ENCODE measurements at regions not wholly inside any gene's neighbourhood (a gene's known extent, or its start where the extent isn't known, plus 50 kb on each side); places are given as distances from the start of the nearest gene placed in this dataset.

DNA sequence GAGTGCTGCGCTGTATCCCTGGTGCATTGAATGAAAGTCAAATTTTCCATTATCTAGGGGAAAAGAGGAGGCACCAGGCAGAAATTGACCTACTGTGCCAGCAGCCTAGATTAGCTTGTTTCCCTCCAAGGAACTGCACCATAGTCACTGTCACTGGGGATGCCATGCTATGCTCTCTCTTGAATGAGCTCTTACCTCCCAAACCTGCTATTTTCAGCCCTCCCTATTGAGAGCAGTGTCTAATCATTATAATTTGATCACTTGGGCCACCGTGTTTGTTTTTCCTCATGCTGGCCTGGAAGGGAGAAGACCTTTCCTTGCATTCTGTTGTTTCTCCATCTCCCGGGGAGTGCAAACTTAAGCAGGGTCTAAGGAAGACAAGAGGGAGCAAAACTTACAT lies 492.9 kb downstream of the SIPA1L2 start:
- WGBS (ENCODE audit: insufficient coverage, low coverage, missing lambda C conversion rate) = 0% methylated on average over 3 of the region's 3 CpGs

DNA sequence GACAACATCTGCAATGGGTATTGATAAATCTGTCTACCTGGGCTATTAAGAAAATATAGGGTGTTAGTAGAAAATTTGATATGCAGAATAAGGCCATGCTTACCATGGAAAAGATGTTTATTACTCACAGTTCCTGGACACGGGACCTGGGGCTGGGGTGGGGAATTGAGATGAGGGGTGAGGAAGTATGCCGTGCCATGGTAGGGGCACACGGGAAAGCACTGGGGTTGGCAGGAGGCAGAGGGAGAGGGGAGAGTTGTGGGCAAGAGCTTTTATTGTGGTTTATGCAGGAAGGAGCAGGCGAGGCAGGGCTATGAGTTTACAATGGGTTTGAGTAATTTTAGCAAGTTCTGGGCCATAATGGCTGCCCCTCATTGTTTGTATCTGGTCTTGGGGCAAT lies 493.8 kb downstream of the SIPA1L2 start:
- no TSS peak for BruUV-seq (replicated peaks)
- Histone ChIP-seq H3K79me2 (ENCODE audit: control insufficient read depth, insufficient read depth, low read length) (no peaks in the 10 kb centered on the region), H3K27me3 (ENCODE audit: control insufficient read depth in 2 of 2, insufficient read depth in 2 of 2, low read length in 2 of 2) (no peaks in the 10 kb centered on the region), H3K4me3 (no peak overlapping the region), H3K4me1 (replicated peaks in 1 of 2; ENCODE audit: control insufficient read depth in 2 of 2, insufficient read depth in 2 of 2, low read length in 2 of 2) (no peaks in the 10 kb centered on the region), H3K9me3 (replicated peaks; ENCODE audit: control insufficient read depth, insufficient read depth, low read depth, low read length) (no peaks in the 10 kb centered on the region; the same call in 1 of the 2 replicates), H4K20me1 (replicated peaks; ENCODE audit: control insufficient read depth, insufficient read depth, low read length) (no peaks in the 10 kb centered on the region), H3K4me2 (ENCODE audit: insufficient read depth, low read length) (no peak overlapping the region), H2AFZ (ENCODE audit: low read depth, low read length) (no peak overlapping the region), H3K9ac (ENCODE audit: insufficient read depth in 1 of 2, low read depth in 2 of 2, low read length in 2 of 2) (no peak overlapping the region), H3K36me3 (ENCODE audit: control insufficient read depth, insufficient read depth, low read length) (no peaks in the 10 kb centered on the region), H3K9me1 (ENCODE audit: control insufficient read depth, insufficient read depth, low read length) (no peaks in the 10 kb centered on the region), H3K27ac (ENCODE audit: extremely low read depth, low read depth, low read length) (no peak overlapping the region)
- in situ Hi-C loops (cut with MboI) = no loop called here
- 0% methylated on average over 4 of the region's 4 CpGs for WGBS (ENCODE audit: insufficient coverage, low coverage, missing lambda C conversion rate)
- FAIRE-seq = no peak
- intact Hi-C loops (cut with micrococcal nuclease) = no loop called here
- ChIA-PET CTCF (ENCODE audit: low intra/inter-chr PET ratio) (no interaction called here), POLR2A (interaction anchor here (0.6 kb wide), 1 partner anchor 413 kb away, joined by 3 read pairs; no protein-coding TSS in a partner anchor)
- TF ChIP-seq KLF6 (CRISPR knock-in tag; IDR thresholded peaks at IDR 0.05; ENCODE audit: borderline replicate concordance) (no peak), NONO (IDR thresholded peaks at IDR 0.05; ENCODE audit: low read depth in 2 of 2, low read length in 1 of 2) (no peak), HMG20A (CRISPR knock-in tag; conservative IDR thresholded peaks at IDR 0.05) (no peak), YBX1 (IDR thresholded peaks at IDR 0.05) (no peak), FUS (optimal IDR thresholded peaks at IDR 0.05; ENCODE audit: low read depth, low read length) (no peak), MCM3 (IDR thresholded peaks at IDR 0.05) (no peak), ZNF551 (CRISPR knock-in tag; IDR thresholded peaks at IDR 0.05) (no peak), PYGO2 (tag; IDR thresholded peaks at IDR 0.05) (no peak), HDAC3 (IDR thresholded peaks at IDR 0.05; ENCODE audit: borderline replicate concordance, partially characterized antibody) (no peak)
- TF ChIP-seq, protein P1, sequence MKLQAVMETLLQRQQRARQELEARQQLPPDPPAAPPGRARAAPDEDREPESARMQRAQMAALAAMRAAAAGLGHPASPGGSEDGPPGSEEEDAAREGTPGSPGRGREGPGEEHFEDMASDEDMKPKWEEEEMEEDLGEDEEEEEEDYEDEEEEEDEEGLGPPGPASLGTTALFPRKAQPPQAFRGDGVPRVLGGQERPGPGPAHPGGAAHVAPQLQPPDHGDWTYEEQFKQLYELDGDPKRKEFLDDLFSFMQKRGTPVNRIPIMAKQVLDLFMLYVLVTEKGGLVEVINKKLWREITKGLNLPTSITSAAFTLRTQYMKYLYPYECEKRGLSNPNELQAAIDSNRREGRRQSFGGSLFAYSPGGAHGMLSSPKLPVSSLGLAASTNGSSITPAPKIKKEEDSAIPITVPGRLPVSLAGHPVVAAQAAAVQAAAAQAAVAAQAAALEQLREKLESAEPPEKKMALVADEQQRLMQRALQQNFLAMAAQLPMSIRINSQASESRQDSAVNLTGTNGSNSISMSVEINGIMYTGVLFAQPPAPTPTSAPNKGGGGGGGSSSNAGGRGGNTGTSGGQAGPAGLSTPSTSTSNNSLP (IDR thresholded peaks at IDR 0.05; ENCODE audit: borderline replicate concordance, low read depth, low read length) = no peak
- ATAC-seq = no peak
- DNase-seq (ENCODE audit: extremely low read depth in 1 of 4, low spot score in 3 of 4) = no peak

More for the DNA sequence above, 492.9 kb downstream of the SIPA1L2 start:
- in situ Hi-C loops (cut with MboI) = no loop called here
- no peak overlapping the region for H2AFZ ChIP-seq (ENCODE audit: low read depth, low read length)
- intact Hi-C loops (cut with micrococcal nuclease) = no loop called here
- no peak overlapping the region for H3K9ac ChIP-seq (ENCODE audit: insufficient read depth in 1 of 2, low read depth in 2 of 2, low read length in 2 of 2)
- no peaks in the 10 kb centered on the region for H3K36me3 ChIP-seq (ENCODE audit: control insufficient read depth, insufficient read depth, low read length)
- ChIA-PET POLR2A (no interaction called here), CTCF (ENCODE audit: low intra/inter-chr PET ratio) (no interaction called here)
- DNase-seq (ENCODE audit: extremely low read depth in 1 of 4, low spot score in 3 of 4) = no peak
- no peak for TF ChIP-seq ZNF589 (CRISPR knock-in tag; IDR thresholded peaks at IDR 0.05; ENCODE audit: low read depth)
- TF ChIP-seq CBFA2T3 (IDR thresholded peaks at IDR 0.05) = no peak
- no peak for TF ChIP-seq NCOR1 (IDR thresholded peaks at IDR 0.05)
- TF ChIP-seq KLF16 (IDR thresholded peaks at IDR 0.05) = no peak
- TF ChIP-seq TOE1 (IDR thresholded peaks at IDR 0.05; ENCODE audit: borderline replicate concordance) = no peak
- no peak for TF ChIP-seq TOE1 (CRISPR knock-in tag; IDR thresholded peaks at IDR 0.05; ENCODE audit: borderline replicate concordance, low read depth)
- TF ChIP-seq ZNF174 (CRISPR knock-in tag; IDR thresholded peaks at IDR 0.05) = no peak
- TF ChIP-seq RFX1 (IDR thresholded peaks at IDR 0.05) = no peak
- no peak for FAIRE-seq
- H3K9me1 ChIP-seq (ENCODE audit: control insufficient read depth, insufficient read depth, low read length) = no peaks in the 10 kb centered on the region
- no peaks in the 10 kb centered on the region for H4K20me1 ChIP-seq (replicated peaks; ENCODE audit: control insufficient read depth, insufficient read depth, low read length)
- H3K4me1 ChIP-seq (replicated peaks in 1 of 2; ENCODE audit: control insufficient read depth in 2 of 2, insufficient read depth in 2 of 2, low read length in 2 of 2) = no peaks in the 10 kb centered on the region
- H3K4me2 ChIP-seq (ENCODE audit: insufficient read depth, low read length) = no peak overlapping the region
- no peaks in the 10 kb centered on the region for H3K27me3 ChIP-seq (ENCODE audit: control insufficient read depth in 2 of 2, insufficient read depth in 2 of 2, low read length in 2 of 2)
- H3K9me3 ChIP-seq (replicated peaks; ENCODE audit: control insufficient read depth, insufficient read depth, low read depth, low read length) = no peaks in the 10 kb centered on the region; the same call in 1 of the 2 replicates
- H3K4me3 ChIP-seq = no peak overlapping the region
- H3K27ac ChIP-seq (ENCODE audit: extremely low read depth, low read depth, low read length) = no peak overlapping the region
- H3K79me2 ChIP-seq (ENCODE audit: control insufficient read depth, insufficient read depth, low read length) = no peaks in the 10 kb centered on the region
- ATAC-seq = no peak
- BruUV-seq (replicated peaks) = no TSS peak

Data from K562 (cell line).